ENCODE measurements at regions not wholly inside any gene's neighbourhood (a gene's known extent, or its start where the extent isn't known, plus 50 kb on each side); places are given as distances from the start of the nearest gene placed in this dataset.

DNA sequence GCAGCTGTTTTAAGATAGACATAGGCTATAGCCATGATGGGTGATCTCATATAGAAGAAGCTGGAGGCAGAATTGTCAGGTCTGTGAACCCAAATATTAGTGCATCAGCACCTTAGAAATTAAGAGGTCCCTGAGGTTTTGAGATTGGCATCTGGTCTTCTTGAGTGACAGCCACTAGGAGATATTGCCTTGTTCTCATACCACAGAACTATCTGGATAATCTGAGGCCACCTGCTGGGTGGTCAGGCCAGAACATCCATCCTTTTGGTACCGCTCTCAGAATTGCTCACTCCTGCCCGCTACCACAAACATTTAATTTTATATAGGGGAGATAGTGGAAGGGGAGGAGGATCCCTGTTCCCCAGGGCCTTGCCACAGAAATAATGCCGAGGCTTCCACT, 210.6 kb upstream of the ZPLD1 start:
- TF ChIP-seq, protein P1, sequence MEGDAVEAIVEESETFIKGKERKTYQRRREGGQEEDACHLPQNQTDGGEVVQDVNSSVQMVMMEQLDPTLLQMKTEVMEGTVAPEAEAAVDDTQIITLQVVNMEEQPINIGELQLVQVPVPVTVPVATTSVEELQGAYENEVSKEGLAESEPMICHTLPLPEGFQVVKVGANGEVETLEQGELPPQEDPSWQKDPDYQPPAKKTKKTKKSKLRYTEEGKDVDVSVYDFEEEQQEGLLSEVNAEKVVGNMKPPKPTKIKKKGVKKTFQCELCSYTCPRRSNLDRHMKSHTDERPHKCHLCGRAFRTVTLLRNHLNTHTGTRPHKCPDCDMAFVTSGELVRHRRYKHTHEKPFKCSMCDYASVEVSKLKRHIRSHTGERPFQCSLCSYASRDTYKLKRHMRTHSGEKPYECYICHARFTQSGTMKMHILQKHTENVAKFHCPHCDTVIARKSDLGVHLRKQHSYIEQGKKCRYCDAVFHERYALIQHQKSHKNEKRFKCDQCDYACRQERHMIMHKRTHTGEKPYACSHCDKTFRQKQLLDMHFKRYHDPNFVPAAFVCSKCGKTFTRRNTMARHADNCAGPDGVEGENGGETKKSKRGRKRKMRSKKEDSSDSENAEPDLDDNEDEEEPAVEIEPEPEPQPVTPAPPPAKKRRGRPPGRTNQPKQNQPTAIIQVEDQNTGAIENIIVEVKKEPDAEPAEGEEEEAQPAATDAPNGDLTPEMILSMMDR (IDR thresholded peaks at IDR 0.05; ENCODE audit: poor library complexity, severe bottlenecking): no peak
- TF ChIP-seq RAD21 (conservative IDR thresholded peaks at IDR 0.05) (no peak), POLR2AphosphoS5 (IDR thresholded peaks at IDR 0.05) (no peak), EP300 (conservative IDR thresholded peaks at IDR 0.05; ENCODE audit: poor library complexity, severe bottlenecking) (no peak), MXI1 (conservative IDR thresholded peaks at IDR 0.05; ENCODE audit: poor library complexity, severe bottlenecking) (no peak), EZH2 (IDR thresholded peaks at IDR 0.05; ENCODE audit: borderline replicate concordance, insufficient read depth, low read length, poor library complexity, severe bottlenecking) (no peak), SMC3 (conservative IDR thresholded peaks at IDR 0.05; ENCODE audit: poor library complexity) (no peak), TAF1 (IDR thresholded peaks at IDR 0.05; ENCODE audit: low read depth) (no peak)
- TF ChIP-seq, protein P2, sequence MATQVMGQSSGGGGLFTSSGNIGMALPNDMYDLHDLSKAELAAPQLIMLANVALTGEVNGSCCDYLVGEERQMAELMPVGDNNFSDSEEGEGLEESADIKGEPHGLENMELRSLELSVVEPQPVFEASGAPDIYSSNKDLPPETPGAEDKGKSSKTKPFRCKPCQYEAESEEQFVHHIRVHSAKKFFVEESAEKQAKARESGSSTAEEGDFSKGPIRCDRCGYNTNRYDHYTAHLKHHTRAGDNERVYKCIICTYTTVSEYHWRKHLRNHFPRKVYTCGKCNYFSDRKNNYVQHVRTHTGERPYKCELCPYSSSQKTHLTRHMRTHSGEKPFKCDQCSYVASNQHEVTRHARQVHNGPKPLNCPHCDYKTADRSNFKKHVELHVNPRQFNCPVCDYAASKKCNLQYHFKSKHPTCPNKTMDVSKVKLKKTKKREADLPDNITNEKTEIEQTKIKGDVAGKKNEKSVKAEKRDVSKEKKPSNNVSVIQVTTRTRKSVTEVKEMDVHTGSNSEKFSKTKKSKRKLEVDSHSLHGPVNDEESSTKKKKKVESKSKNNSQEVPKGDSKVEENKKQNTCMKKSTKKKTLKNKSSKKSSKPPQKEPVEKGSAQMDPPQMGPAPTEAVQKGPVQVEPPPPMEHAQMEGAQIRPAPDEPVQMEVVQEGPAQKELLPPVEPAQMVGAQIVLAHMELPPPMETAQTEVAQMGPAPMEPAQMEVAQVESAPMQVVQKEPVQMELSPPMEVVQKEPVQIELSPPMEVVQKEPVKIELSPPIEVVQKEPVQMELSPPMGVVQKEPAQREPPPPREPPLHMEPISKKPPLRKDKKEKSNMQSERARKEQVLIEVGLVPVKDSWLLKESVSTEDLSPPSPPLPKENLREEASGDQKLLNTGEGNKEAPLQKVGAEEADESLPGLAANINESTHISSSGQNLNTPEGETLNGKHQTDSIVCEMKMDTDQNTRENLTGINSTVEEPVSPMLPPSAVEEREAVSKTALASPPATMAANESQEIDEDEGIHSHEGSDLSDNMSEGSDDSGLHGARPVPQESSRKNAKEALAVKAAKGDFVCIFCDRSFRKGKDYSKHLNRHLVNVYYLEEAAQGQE (IDR thresholded peaks at IDR 0.05; ENCODE audit: borderline replicate concordance): no peak
